SU-DHL-6 (cell line): ENCODE measurements at regions not wholly inside any gene's neighbourhood (a gene's known extent, or its start where the extent isn't known, plus 50 kb on each side); places are given as distances from the start of the nearest gene placed in this dataset.
A peak's percentile ranks its signal among the peaks of the same experiment; 100 is the strongest.
"Not testable (repeated sequence)": the region's sequence is repeated elsewhere in the genome, so short reads cannot be mapped to it uniquely, and the experiment has no call there.

Experiments
- H2AFZ ChIP-seq: fragments of 200-600 bp; sonication (generic); 2 replicates; pipeline ENCODE4 v1.6.1; 2014; ENCODE audit warnings: low read depth, mild to moderate bottlenecking, moderate library complexity, mixed read lengths, antibody characterized with exemption, low read length; ENCODE audit not compliant: severe bottlenecking
- H3F3A ChIP-seq: fragments of 200-600 bp; shearing (Covaris generic); 2 replicates; pipeline ENCODE4 v1.6.0; 2016; ENCODE audit warnings: antibody characterized with exemption, mild to moderate bottlenecking; ENCODE audit not compliant: insufficient read depth
- H3K27ac ChIP-seq: fragments of 200-600 bp; sonication (generic); 2 replicates; pipeline ENCODE4 v1.5.1; 2016; ENCODE audit warnings: low read depth, mild to moderate bottlenecking, low read length, moderate library complexity, mixed read lengths
- H3K27me3 ChIP-seq: fragments of 200-600 bp; sonication (generic), shearing (Covaris generic); 2 replicates; pipeline ENCODE4 v1.6.0; 2014; ENCODE audit warnings: mild to moderate bottlenecking, low read length
- H3K36me3 ChIP-seq: fragments of 200-600 bp; sonication (generic); 2 replicates; pipeline ENCODE4 v1.6.1; 2014; ENCODE audit warnings: mild to moderate bottlenecking, low read length, mixed read lengths
- H3K4me2 ChIP-seq: fragments of 300-600, 200-600 bp; shearing (Covaris generic), sonication (generic); 2 replicates; pipeline ENCODE4 v1.6.0; 2014; ENCODE audit warnings: low read length, low read depth, mild to moderate bottlenecking; ENCODE audit not compliant: poor library complexity, severe bottlenecking
- H3K4me3 ChIP-seq: fragments of 200-600 bp; sonication (generic); 2 replicates; pipeline ENCODE4 v1.5.1; 2014; ENCODE audit warnings: antibody characterized with exemption, low read length, mild to moderate bottlenecking, mixed read lengths; ENCODE audit not compliant: insufficient read depth, poor library complexity, severe bottlenecking
- H3K79me2 ChIP-seq: fragments of 200-600 bp; sonication (generic); 2 replicates; pipeline ENCODE4 v1.6.1; 2014; ENCODE audit warnings: mild to moderate bottlenecking, low read length, moderate library complexity; ENCODE audit not compliant: insufficient read depth
- H3K9ac ChIP-seq: fragments of 200-600 bp; sonication (generic); 2 replicates; pipeline ENCODE4 v1.7.0; 2014; ENCODE audit warnings: mild to moderate bottlenecking, low read length
- H3K9me2 ChIP-seq: fragments of 200-600 bp; sonication (generic); replicated peaks from 2 replicates; pipeline ENCODE4 v1.6.1; 2014; ENCODE audit warnings: low read length; ENCODE audit not compliant: insufficient read depth
- H3K9me3 ChIP-seq: fragments of 200-600 bp; sonication (generic); 2 replicates; pipeline ENCODE4 v1.6.1; 2014; ENCODE audit warnings: low read length, mixed read lengths; ENCODE audit not compliant: insufficient read depth
- H4K20me1 ChIP-seq: fragments of 200-600 bp; sonication (generic); 2 replicates; pipeline ENCODE4 v1.6.1; 2014; ENCODE audit warnings: low read depth, mild to moderate bottlenecking, antibody characterized with exemption, low read length, moderate library complexity, mixed read lengths
- EZH2phosphoT487 ChIP-seq: fragments of 200-600 bp; sonication (generic), shearing (Covaris generic); conservative IDR thresholded peaks from 2 replicates; pipeline ENCODE4 v1.6.1; 2018; ENCODE audit warnings: mild to moderate bottlenecking, antibody characterized with exemption, low read length, moderate library complexity, mixed read lengths
- TF ChIP-seq, protein P1 (sequence below): fragments of 200-600 bp; sonication (generic); IDR thresholded peaks from one replicate; pipeline ENCODE4 v1.5.1; 2017; ENCODE audit warnings: antibody characterized with exemption, mild to moderate bottlenecking, low read length, moderate library complexity; ENCODE audit not compliant: insufficient read depth, poor library complexity, severe bottlenecking

DNA sequence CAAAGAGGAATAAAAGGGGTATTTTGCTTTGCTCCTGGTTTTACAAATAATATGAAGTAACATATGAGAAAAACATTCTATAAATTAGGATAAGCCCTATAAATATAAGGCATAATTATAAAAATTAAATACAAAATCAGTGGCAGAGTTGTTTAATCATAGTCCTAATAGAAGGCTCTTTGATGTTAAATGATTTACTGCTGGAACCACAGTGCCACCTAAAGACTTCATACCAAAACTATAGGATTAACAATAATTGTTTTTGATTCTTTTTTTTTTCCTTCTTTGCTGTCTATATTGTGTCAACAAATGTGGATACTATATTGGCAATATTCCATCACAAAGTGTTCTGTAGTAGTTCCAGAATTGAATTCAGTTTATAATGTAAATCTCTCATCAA is 837.7 kb upstream of the SLC39A10 start:
- H2AFZ ChIP-seq, result peak overlapping the region; percentile 48
- no peaks in the 10 kb centered on the region for H3F3A ChIP-seq
- no peak for TF ChIP-seq EZH2phosphoT487
- TF ChIP-seq, protein P1, sequence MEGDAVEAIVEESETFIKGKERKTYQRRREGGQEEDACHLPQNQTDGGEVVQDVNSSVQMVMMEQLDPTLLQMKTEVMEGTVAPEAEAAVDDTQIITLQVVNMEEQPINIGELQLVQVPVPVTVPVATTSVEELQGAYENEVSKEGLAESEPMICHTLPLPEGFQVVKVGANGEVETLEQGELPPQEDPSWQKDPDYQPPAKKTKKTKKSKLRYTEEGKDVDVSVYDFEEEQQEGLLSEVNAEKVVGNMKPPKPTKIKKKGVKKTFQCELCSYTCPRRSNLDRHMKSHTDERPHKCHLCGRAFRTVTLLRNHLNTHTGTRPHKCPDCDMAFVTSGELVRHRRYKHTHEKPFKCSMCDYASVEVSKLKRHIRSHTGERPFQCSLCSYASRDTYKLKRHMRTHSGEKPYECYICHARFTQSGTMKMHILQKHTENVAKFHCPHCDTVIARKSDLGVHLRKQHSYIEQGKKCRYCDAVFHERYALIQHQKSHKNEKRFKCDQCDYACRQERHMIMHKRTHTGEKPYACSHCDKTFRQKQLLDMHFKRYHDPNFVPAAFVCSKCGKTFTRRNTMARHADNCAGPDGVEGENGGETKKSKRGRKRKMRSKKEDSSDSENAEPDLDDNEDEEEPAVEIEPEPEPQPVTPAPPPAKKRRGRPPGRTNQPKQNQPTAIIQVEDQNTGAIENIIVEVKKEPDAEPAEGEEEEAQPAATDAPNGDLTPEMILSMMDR, result no peak
- no peak overlapping the region for H3K27ac ChIP-seq
- H3K27me3 ChIP-seq, result no peaks in the 10 kb centered on the region
- H3K4me3 ChIP-seq, result no peak overlapping the region
- H4K20me1 ChIP-seq, result no peaks in the 10 kb centered on the region
- H3K9me2 ChIP-seq, result no peaks in the 10 kb centered on the region
- H3K9me3 ChIP-seq, result no peaks in the 10 kb centered on the region
- no peaks in the 10 kb centered on the region for H3K36me3 ChIP-seq
- H3K79me2 ChIP-seq, result no peaks in the 10 kb centered on the region
- H3K9ac ChIP-seq, result no peak overlapping the region
- no peak overlapping the region for H3K4me2 ChIP-seq

DNA sequence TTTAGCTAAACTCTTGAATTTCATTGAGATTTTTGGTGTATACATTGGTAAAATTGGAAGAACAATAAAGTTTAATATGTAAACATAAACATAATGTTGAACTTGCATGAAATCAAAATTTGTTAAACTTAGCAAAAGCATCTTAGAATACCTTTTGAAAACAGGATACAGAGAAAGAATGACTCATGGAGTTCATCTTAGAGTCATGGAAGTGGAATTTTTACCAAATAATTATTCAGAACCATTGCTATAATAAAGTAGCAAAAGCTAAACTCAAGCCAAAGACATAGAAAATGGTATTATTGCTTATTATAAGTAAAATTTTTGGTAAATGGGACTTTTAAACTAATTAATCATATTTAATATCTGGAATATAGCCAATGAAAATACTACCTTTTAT is 841.6 kb upstream of the SLC39A10 start:
- Histone ChIP-seq H3K9ac (no peak overlapping the region), H3K27me3 (no peaks in the 10 kb centered on the region), H3K27ac (no peak overlapping the region), H2AFZ (no peak overlapping the region), H3K36me3 (no peaks in the 10 kb centered on the region), H3K79me2 (no peaks in the 10 kb centered on the region), H4K20me1 (no peaks in the 10 kb centered on the region), H3K9me3 (no peaks in the 10 kb centered on the region), H3K9me2 (no peaks in the 10 kb centered on the region), H3F3A (no peaks in the 10 kb centered on the region), H3K4me2 (no peak overlapping the region), H3K4me3 (no peak overlapping the region)
- TF ChIP-seq EZH2phosphoT487, result no peak
- TF ChIP-seq, protein P1, result no peak

DNA sequence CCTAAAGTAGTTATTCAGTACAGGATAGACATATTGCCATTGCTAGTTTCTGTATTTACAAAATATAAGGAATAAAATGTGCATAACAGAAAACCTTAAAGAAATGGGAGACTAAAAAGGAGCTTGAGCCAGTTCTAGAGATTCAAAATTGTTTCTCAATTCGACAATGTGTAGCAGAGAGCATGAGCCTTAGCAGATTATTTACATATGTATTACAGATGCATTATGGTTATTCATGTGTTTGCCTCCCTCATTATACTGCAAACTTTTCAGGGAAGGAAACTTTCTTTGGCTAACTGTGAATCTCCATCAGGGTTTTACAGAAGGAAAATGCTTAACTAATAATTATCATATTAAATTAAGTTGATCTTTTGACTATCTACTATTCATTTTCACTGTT is 854.4 kb upstream of the SLC39A10 start:
- Histone ChIP-seq H2AFZ (no peak overlapping the region), H3K9me3 (no peaks in the 10 kb centered on the region), H3K4me3 (no peak overlapping the region), H3F3A (no peaks in the 10 kb centered on the region), H3K9ac (no peak overlapping the region), H4K20me1 (no peaks in the 10 kb centered on the region), H3K79me2 (no peaks in the 10 kb centered on the region), H3K27ac (no peak overlapping the region), H3K9me2 (no peaks in the 10 kb centered on the region), H3K27me3 (no peaks in the 10 kb centered on the region), H3K36me3 (no peaks in the 10 kb centered on the region), H3K4me2 (no peak overlapping the region)
- TF ChIP-seq, protein P1, result no peak
- no peak for TF ChIP-seq EZH2phosphoT487

DNA sequence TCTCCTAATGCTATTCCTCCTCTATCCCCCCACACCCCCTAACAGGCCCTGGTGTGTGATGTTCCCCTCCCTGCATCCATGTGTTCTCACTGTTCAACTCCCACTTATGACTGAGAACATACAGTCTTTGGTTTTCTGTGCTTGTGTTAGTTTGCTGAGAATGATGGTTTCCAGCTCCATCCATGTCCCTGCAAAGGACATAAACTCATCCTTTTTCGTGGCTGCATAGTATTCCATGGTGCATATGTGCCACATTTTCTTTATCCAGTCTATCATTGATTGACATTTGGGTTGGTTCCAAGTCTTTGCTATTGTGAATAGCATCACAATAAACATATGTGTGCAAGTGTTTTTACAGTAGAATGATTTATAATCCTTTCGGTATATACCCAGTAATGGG is 870.0 kb upstream of the SLC39A10 start:
- H3K27ac ChIP-seq, H3K4me3 ChIP-seq, H3K79me2 ChIP-seq, H2AFZ ChIP-seq, H3K9ac ChIP-seq, H3K9me2 ChIP-seq, H3K36me3 ChIP-seq, H3K9me3 ChIP-seq, H3K4me2 ChIP-seq, H4K20me1 ChIP-seq, H3F3A ChIP-seq, H3K27me3 ChIP-seq: not testable (repeated sequence)

DNA sequence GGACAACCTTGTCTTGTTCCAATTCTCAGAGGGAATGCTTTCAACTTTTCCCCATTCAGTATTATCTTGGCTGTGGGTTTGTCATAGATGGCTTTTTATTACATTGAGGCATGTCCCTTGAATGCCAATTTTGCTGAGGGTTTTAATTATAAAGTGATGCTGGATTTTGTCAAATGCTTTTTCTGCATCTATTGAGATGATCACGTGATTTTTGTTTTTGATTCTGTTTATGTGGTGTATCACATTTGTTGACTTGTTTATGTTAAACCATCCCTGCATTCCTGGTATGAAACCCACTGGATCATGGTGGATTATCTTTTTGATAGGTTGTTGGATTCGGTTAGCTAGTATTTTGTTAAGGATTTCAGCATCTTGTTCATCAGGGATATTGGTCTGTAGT is 885.6 kb upstream of the SLC39A10 start:
- H3K36me3 ChIP-seq, H3K9me2 ChIP-seq, H3K27me3 ChIP-seq, H3K9me3 ChIP-seq, H3K4me3 ChIP-seq, H2AFZ ChIP-seq, H4K20me1 ChIP-seq, H3K9ac ChIP-seq, H3K27ac ChIP-seq, H3K79me2 ChIP-seq, H3F3A ChIP-seq, H3K4me2 ChIP-seq: not testable (repeated sequence)
